T-cell (primary cell): ENCODE measurements at regions not wholly inside any gene's neighbourhood (a gene's known extent, or its start where the extent isn't known, plus 50 kb on each side); places are given as distances from the start of the nearest gene placed in this dataset.

Experiments used
- ATAC-seq, 4 experiments: fragments of 200-7000 bp in 3 of 4; fragments of 150-1000 bp in 1 of 4; cut with Tn5 transposase; replicated peaks in 1 of 4; 1 replicate in 3 of 4; 2 replicates in 1 of 4; pipeline ENCODE4 v1.10.0; 2021; ENCODE audit warnings: moderate library complexity in 3 of 4, mild to moderate bottlenecking in 2 of 4, moderate number of reproducible peaks in 1 of 4
- CTCF ChIA-PET, 2 donors: fragments of 300-600 bp; sonication (Branson Sonifier 250); formaldehyde crosslinking; loops; one replicate each; lab custom pipeline; 2022; ENCODE audit warnings: antibody characterized with exemption in 2 of 2; lab: Charles Lee
- POLR2A ChIA-PET, 2 donors: fragments of 300-600 bp; sonication (Branson Sonifier 250); formaldehyde crosslinking; loops; one replicate each; lab custom pipeline; 2022; ENCODE audit warnings: antibody characterized with exemption in 2 of 2; lab: Charles Lee
- DNase-seq, 35 experiments: peaks; one replicate each; pipeline versions ENCODE4 v3.0.0 to v3.0.0-alpha.2; 2013 to 2023
- H3K27ac ChIP-seq: one replicate; pipeline ENCODE4 v1.5.1; 2013; ENCODE audit warnings: low read length
- H3K27me3 ChIP-seq, 2 experiments: replicated peaks in 1 of 2; 1 replicate in 1 of 2; 2 replicates in 1 of 2; pipeline versions ENCODE4 v1.6.1 to v1.7.0; 2013; ENCODE audit warnings: low read length in 1 of 2, mixed read lengths in 1 of 2; ENCODE audit not compliant: control insufficient read depth in 2 of 2, insufficient read depth in 2 of 2; ENCODE audit errors: extremely low read depth in 1 of 2
- H3K36me3 ChIP-seq, 2 donors: 1 replicate in 1 of 2; 2 replicates in 1 of 2; pipeline versions ENCODE4 v1.6.1 to v1.7.0; 2013; ENCODE audit warnings: low read length in 1 of 2; ENCODE audit not compliant: control insufficient read depth in 2 of 2, insufficient read depth in 1 of 2; ENCODE audit errors: extremely low read depth in 1 of 2
- H3K4me1 ChIP-seq, 2 experiments: 1 replicate in 1 of 2; 2 replicates in 1 of 2; pipeline versions ENCODE4 v1.6.1 to v1.7.0; 2013; ENCODE audit warnings: low read length in 2 of 2, mixed read lengths in 1 of 2; ENCODE audit not compliant: insufficient read depth in 2 of 2, control insufficient read depth in 1 of 2; ENCODE audit errors: extremely low read depth in 1 of 2
- H3K4me3 ChIP-seq, 2 donors: 1 replicate in 1 of 2; 2 replicates in 1 of 2; pipeline versions ENCODE4 v1.5.1 to v1.7.0; 2013; ENCODE audit warnings: mild to moderate bottlenecking in 2 of 2, low read length in 1 of 2, moderate library complexity in 1 of 2; ENCODE audit not compliant: control insufficient read depth in 1 of 2; ENCODE audit errors: extremely low read depth in 1 of 2
- H3K9me3 ChIP-seq: 2 replicates; pipeline ENCODE4 v1.7.0; 2013
- H3K27ac Mint-ChIP-seq, 2 donors: one replicate each; pipeline ENCODE4 v1.8.0; 2020 to 2021; ENCODE audit warnings: mild to moderate bottlenecking in 2 of 2, mixed read lengths in 2 of 2
- H3K27me3 Mint-ChIP-seq, 2 donors: one replicate each; pipeline ENCODE4 v1.8.0; 2021 to 2022; ENCODE audit warnings: mixed read lengths in 2 of 2
- H3K36me3 Mint-ChIP-seq: one replicate; pipeline ENCODE4 v1.8.0; 2021; ENCODE audit warnings: mixed read lengths
- H3K4me1 Mint-ChIP-seq, 3 donors: one replicate each; pipeline ENCODE4 v1.8.0; 2020 to 2022; ENCODE audit warnings: mixed read lengths in 3 of 3, mild to moderate bottlenecking in 1 of 3
- H3K4me3 Mint-ChIP-seq, 3 donors: one replicate each; pipeline ENCODE4 v1.8.0; 2020 to 2022; ENCODE audit warnings: mild to moderate bottlenecking in 3 of 3, mixed read lengths in 3 of 3, moderate library complexity in 3 of 3
- H3K9me3 Mint-ChIP-seq, 3 donors: one replicate each; pipeline ENCODE4 v1.8.0; 2020 to 2022; ENCODE audit warnings: mixed read lengths in 3 of 3
- WGBS: methylation state at CpG from one replicate; pipeline ENCODE4 v1.1.5; 2013; ENCODE audit warnings: missing lambda C conversion rate; ENCODE audit not compliant: insufficient coverage; 5-methylcytosine and 5-hydroxymethylcytosine counted together

GRCh38 chr17:27381007-27381501 is 75.2 kb upstream of the KSR1 start:
- Histone ChIP-seq H3K27ac (no peak overlapping the region), H3K27me3 (peaks cover 0 to 23% of the 10 kb centered on the region in 2 experiments), H3K9me3 (no peaks in the 10 kb centered on the region), H3K4me1 (peaks cover 0 to 6% of the 10 kb centered on the region in 2 experiments), H3K36me3 (no peaks in the 10 kb centered on the region), H3K4me3 (no peak overlapping the region)
- POLR2A ChIA-PET = no interaction called here
- Mint-ChIP-seq H3K9me3 (no peaks in the 10 kb centered on the region), H3K4me1 (peaks cover 0 to 3% (median 0%) of the 10 kb centered on the region in 3 donors), H3K27me3 (peaks cover 7 to 34% of the 10 kb centered on the region in 2 donors), H3K27ac (no peak overlapping the region), H3K36me3 (no peaks in the 10 kb centered on the region), H3K4me3 (no peak overlapping the region)
- peak; percentile 69 to 83 (median 76) for ATAC-seq
- WGBS = 51% methylated on average over 17 of the region's 22 CpGs
- DNase-seq = peak; percentile 25 to 84 (median 66)
- CTCF ChIA-PET = interaction anchor here (0.6 to 1.6 kb wide), 4 partner anchors 92 to 219 kb away, joined by 3 to 12 read pairs (median 4); no protein-coding TSS in a partner anchor

GRCh38 chr17:27382025-27382424 is 74.2 kb upstream of the KSR1 start:
- POLR2A ChIA-PET = no interaction called here
- DNase-seq = no peak
- Histone ChIP-seq H3K9me3 (no peaks in the 10 kb centered on the region), H3K4me1 (peaks cover 0 to 6% of the 10 kb centered on the region in 2 experiments), H3K36me3 (no peaks in the 10 kb centered on the region), H3K27ac (no peak overlapping the region), H3K4me3 (no peak overlapping the region), H3K27me3 (peaks cover 0 to 23% of the 10 kb centered on the region in 2 experiments)
- H3K27ac Mint-ChIP-seq = no peak overlapping the region
- H3K36me3 Mint-ChIP-seq = no peaks in the 10 kb centered on the region
- no peak for ATAC-seq
- no peak overlapping the region for H3K4me3 Mint-ChIP-seq
- peaks cover 0 to 3% (median 0%) of the 10 kb centered on the region in 3 donors for H3K4me1 Mint-ChIP-seq
- CTCF ChIA-PET = interaction anchor here in 1 of 2 donors (1.0 to 1.6 kb wide), 2 partner anchors 146 to 218 kb away, joined by 5 to 12 read pairs; no protein-coding TSS in a partner anchor
- no peaks in the 10 kb centered on the region for H3K9me3 Mint-ChIP-seq
- H3K27me3 Mint-ChIP-seq = peaks cover 7 to 34% of the 10 kb centered on the region in 2 donors
- WGBS = 66% methylated on average over 3 of the region's 5 CpGs

- H3K36me3 ChIP-seq = no peaks in the 10 kb centered on the region
- CTCF ChIA-PET = no interaction called here
- no peaks in the 10 kb centered on the region for H3K9me3 ChIP-seq
- Mint-ChIP-seq H3K27me3 (peaks cover 7 to 24% of the 10 kb centered on the region in 2 donors), H3K4me3 (no peak overlapping the region), H3K9me3 (no peaks in the 10 kb centered on the region), H3K27ac (no peak overlapping the region), H3K36me3 (no peaks in the 10 kb centered on the region), H3K4me1 (peaks cover 4 to 11% (median 5%) of the 10 kb centered on the region in 3 donors)
- peaks cover 0 to 6% of the 10 kb centered on the region in 2 experiments for H3K4me1 ChIP-seq
- DNase-seq (no peak), ATAC-seq (no peak)
- H3K27me3 ChIP-seq = peaks cover 0 to 23% of the 10 kb centered on the region in 2 experiments
- 51% methylated on average over 6 of the region's 7 CpGs for WGBS
- no peak overlapping the region for H3K4me3 ChIP-seq
- no peak overlapping the region for H3K27ac ChIP-seq
- POLR2A ChIA-PET = no interaction called here
Measured at GRCh38 chr17:27384261-27384701, 72.0 kb upstream of the KSR1 start.

- no peak overlapping the region for H3K27ac ChIP-seq
- no peaks in the 10 kb centered on the region for H3K36me3 ChIP-seq
- H3K27me3 ChIP-seq = peaks cover 0 to 21% of the 10 kb centered on the region in 2 experiments
- peaks cover 7 to 19% of the 10 kb centered on the region in 2 donors for H3K27me3 Mint-ChIP-seq
- 100% methylated on average over 1 of the region's 2 CpGs for WGBS
- ChIA-PET CTCF (interaction anchor here in 1 of 2 donors (1.0 kb wide), 1 partner anchor 31 kb away, joined by 3 read pairs; no protein-coding TSS in a partner anchor), POLR2A (no interaction called here)
- peaks cover 0 to 6% of the 10 kb centered on the region in 2 experiments for H3K4me1 ChIP-seq
- ATAC-seq (no peak), DNase-seq (no peak)
- H3K27ac Mint-ChIP-seq = no peak overlapping the region
- no peaks in the 10 kb centered on the region for H3K9me3 Mint-ChIP-seq
- H3K36me3 Mint-ChIP-seq = no peaks in the 10 kb centered on the region
- no peaks in the 10 kb centered on the region for H3K9me3 ChIP-seq
- no peak overlapping the region for H3K4me3 ChIP-seq
- H3K4me1 Mint-ChIP-seq = peaks cover 4 to 13% (median 5%) of the 10 kb centered on the region in 3 donors
- no peak overlapping the region for H3K4me3 Mint-ChIP-seq
Measured at GRCh38 chr17:27384726-27385125, 71.5 kb upstream of the KSR1 start.

- peaks cover 4 to 14% of the 10 kb centered on the region in 2 donors for H3K27me3 Mint-ChIP-seq
- ATAC-seq (no peak), DNase-seq (no peak)
- ChIA-PET POLR2A (no interaction called here), CTCF (interaction anchor here (0.9 to 1.0 kb wide), 2 partner anchors 32 to 149 kb away, joined by 3 read pairs; no protein-coding TSS in a partner anchor)
- WGBS = 100% methylated on average over 1 of the region's 1 CpG
- H3K4me1 Mint-ChIP-seq = peaks cover 4 to 13% (median 5%) of the 10 kb centered on the region in 3 donors
- Histone ChIP-seq H3K27ac (no peak overlapping the region), H3K4me1 (peaks cover 0 to 6% of the 10 kb centered on the region in 2 experiments), H3K9me3 (no peaks in the 10 kb centered on the region), H3K27me3 (peaks cover 0 to 12% of the 10 kb centered on the region in 2 experiments), H3K4me3 (no peak overlapping the region), H3K36me3 (no peaks in the 10 kb centered on the region)
- no peak overlapping the region for H3K4me3 Mint-ChIP-seq
- no peaks in the 10 kb centered on the region for H3K9me3 Mint-ChIP-seq
- H3K27ac Mint-ChIP-seq = no peak overlapping the region
- H3K36me3 Mint-ChIP-seq = no peaks in the 10 kb centered on the region
Measured at GRCh38 chr17:27385626-27386025, 70.6 kb upstream of the KSR1 start.

GRCh38 chr17:27386206-27387075 is 69.8 kb upstream of the KSR1 start:
- no peak overlapping the region for H3K4me3 Mint-ChIP-seq
- H3K4me1 Mint-ChIP-seq = peaks cover 3 to 13% (median 4%) of the 10 kb centered on the region in 3 donors
- no peak overlapping the region for H3K27ac Mint-ChIP-seq
- no peak overlapping the region for H3K4me3 ChIP-seq
- peaks cover under 1 to 10% of the 10 kb centered on the region in 2 donors for H3K27me3 Mint-ChIP-seq
- CTCF ChIA-PET = interaction anchor here in 1 of 2 donors (0.5 kb wide), 3 partner anchors 10 to 716 kb away, joined by 3 to 7 read pairs (median 4); no protein-coding TSS in a partner anchor
- ATAC-seq = no peak
- WGBS = 96% methylated on average over 9 of the region's 12 CpGs
- H3K4me1 ChIP-seq = no peaks in the 10 kb centered on the region
- H3K27ac ChIP-seq = no peak overlapping the region
- H3K36me3 Mint-ChIP-seq = no peaks in the 10 kb centered on the region
- H3K27me3 ChIP-seq = peaks cover 0 to 4% of the 10 kb centered on the region in 2 experiments
- POLR2A ChIA-PET = no interaction called here
- H3K9me3 ChIP-seq = no peaks in the 10 kb centered on the region
- no peaks in the 10 kb centered on the region for H3K9me3 Mint-ChIP-seq
- DNase-seq = no peak
- H3K36me3 ChIP-seq = no peaks in the 10 kb centered on the region
